NCI-H2196 treated with DMSO at 0.1 percent for 48 hours (cell line): ENCODE measurements at regions not wholly inside any gene's neighbourhood (a gene's known extent, or its start where the extent isn't known, plus 50 kb on each side); places are given as distances from the start of the nearest gene placed in this dataset.
"Not testable (repeated sequence)": the region's sequence is repeated elsewhere in the genome, so short reads cannot be mapped to it uniquely, and the experiment has no call there.

Experiments
- DNase-seq: peaks from one replicate; lab custom pipeline; 2025; ENCODE audit not compliant: unreplicated experiment; lab: John Stamatoyannopoulos, UW

DNA sequence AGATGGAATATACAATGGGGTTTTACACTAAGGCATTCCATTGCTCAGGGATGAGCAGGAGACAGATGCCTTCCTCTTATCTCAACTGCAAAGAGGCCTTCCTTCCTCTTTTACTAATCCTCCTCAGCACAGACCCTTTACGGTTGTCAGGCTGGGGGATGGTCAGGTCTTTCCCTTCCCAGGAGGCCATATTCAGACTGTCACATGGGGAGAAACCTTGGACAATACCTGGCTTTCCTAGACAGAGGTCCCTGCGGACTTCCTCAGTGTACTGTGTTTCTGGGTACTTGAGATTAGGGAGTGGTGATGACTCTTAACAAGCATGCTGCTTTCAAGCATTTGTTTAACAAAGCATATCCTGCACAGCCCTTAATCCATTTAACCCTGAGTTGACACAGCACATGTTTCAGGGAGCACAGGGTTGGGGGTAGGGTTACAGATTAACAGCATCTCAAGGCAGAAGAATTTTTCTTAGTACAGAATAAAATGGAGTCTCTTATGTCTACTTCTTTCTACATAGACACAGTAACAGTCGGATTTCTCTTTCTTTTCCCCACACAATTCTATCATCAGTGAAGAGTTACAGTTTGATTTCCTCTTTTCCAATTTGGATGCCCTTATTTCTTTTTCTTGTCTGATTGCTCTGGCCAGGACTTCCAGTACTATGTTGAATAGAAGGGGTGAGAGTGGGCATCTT lies 737.1 kb downstream of the TRHDE start:
- DNase-seq, result not testable (repeated sequence)

DNA sequence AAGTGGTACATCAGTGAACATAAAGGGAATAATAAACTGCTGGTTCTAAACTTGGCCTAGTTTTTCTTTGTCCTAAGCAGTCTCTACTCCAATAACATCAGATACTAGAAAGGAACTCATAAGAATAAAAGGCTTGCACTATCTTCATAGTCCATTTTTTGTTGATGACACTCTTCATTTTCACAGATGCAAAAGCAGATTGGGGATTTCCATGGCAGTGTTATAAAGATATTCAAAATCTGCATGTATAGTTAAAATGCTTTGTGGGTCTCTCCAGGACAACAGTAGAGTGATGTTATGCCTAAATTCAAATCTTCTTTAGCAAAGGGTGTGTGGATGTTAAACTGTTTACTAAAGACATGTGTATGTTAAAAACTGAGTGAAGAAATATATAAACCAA lies 745.8 kb downstream of the TRHDE start:
- DNase-seq, result no peak

DNA sequence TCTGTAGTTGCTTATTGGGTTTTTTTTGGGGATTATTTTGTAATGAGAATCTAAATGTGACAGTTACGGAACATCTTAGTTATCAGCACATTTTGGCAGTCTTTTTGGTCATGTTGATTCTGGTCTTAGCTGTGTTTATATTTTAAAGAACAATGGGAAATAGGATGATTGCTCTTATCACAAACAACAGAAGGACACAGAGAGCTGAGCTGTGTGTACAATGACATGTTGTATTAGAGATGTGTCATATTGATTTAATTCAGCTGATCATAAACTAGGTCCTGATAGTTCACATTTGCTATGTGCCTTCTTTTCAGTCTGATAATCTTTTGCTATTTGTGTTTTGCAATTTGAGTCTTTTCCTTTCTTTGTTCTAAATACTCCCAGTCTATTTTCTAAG lies 781.7 kb downstream of the TRHDE start:
- no peak for DNase-seq

DNA sequence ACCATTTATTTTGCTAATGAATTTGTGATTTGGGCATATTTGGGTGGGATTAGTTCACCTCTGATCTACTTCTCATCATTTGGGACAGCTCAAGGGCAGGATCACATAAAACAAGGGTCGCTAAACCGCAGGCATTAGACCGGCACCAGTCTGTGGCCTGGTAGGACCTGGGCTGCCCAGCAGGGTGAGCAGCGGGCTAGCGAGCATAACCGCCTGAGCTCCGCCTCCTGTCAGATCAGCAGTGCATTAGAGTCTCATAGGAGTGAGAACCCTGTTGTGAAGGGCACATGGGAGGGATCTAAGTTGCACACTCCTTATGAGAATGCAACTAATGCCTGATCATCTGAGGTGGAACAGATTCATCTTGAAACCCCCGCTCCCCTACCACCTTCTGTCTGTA lies 785.3 kb downstream of the TRHDE start:
- DNase-seq, result no peak

DNA sequence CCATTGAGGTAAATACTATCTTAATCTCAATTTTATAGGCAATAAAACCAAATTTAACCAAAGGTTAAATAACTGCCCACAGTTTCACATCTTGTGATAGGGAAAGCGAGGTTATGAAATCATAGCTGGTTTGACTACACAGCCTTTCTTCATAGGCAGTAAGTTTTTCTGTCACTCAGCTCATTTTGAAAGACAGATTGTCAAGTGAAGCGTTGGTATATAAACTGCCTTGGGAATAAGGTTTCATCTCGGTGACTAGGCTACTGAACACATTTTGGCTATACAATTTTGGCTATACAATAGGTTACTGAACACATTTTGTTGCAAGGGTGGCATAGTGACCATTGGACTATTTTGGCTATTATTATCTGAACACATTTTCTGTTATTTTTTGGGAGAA lies 793.7 kb downstream of the TRHDE start:
- no peak for DNase-seq

DNA sequence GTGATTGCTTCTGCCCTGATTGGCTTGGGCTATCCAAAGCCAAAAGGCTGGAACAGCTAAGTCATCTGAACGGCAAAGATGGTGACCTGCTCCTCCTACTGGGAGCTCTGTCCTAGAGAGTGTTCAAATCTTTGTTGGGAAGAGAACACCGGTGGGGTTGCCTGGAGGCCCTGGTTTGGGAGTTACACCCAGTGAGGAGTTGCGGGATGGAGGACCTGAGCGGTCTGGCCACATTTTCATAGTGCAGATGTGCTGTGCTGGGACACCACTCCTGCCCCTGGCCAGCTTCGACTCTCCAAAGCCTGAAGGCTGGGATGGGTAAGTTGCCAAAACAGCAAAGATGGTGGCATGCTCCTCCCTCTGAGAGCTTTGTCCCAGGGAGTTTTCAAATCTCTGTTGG lies 795.4 kb downstream of the TRHDE start:
- no peak for DNase-seq

DNA sequence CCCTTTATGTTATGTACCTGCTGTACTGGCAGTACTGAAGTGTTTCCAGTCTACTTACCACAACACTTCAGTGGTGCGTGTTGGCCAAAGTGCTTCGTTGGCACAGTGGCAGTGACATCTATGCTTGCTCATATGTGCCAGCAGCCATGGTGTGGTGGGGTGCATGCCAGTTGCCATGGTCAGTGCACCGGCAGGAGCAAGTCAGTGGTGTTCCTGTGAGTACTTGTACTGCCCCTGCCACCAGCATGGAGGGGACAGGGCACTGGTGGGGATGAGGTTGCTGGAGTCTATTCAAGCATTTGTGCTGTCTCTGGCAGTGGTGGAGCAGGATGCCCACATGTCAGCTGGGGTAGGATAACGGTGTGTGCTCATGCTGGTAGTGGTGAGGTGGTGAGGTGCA lies 800.0 kb downstream of the TRHDE start:
- no peak for DNase-seq

DNA sequence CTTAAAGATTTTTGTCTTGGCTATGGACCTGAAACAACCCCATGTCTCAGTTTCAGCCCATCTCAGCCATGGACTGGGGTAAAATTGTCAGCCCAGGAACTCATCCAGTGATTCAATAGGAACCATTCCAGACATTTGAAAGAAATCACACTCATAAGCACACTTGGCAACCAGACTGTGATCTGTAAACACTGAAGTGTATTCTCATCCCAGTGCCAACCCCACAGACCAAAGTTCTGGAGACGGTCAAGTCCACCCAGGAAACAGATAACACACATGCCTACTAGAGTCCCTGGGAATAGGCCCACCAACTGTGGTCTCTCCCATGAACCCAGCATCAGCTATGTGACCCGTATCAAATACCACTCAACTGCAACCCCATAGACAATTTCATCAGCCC lies 804.6 kb downstream of the TRHDE start:
- DNase-seq, result no peak

DNA sequence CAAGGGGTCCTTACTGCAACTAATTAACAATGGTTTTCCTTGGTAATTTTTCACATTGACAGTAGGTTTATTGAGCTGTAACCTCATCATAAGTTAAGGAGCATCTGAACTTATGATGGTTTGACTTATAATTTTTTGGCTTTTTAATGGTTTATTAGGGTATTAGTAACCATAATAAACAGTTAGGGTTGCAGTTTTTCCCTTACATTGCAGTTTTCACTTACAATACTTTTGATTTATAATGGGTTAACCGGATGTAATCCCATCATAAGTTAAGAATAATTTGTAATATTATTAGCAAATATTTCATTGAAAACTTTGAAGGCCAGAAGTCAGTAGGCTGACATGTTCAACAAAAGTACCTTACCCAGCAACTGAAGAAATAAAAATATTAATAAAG lies 811.6 kb downstream of the TRHDE start:
- DNase-seq, result no peak

DNA sequence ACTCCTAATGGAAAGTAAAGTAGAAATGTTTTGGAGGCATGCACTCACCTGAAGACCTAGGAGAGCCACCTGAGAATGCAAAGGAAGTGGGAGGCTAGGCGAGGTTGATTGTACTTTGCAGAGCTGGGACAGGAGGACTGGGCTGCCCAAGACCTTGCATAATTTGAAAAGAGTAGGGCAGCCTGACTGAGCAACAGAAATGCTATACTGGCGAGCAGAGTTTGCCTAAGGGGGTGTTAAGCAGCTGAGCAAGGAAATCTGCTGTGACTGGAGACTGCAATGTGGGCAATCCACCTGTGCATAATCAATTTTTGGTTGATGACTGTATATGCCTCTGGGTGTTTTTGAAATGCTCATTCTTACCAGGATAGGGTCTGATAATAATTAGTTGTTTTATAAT lies 834.1 kb downstream of the TRHDE start:
- no peak for DNase-seq

DNA sequence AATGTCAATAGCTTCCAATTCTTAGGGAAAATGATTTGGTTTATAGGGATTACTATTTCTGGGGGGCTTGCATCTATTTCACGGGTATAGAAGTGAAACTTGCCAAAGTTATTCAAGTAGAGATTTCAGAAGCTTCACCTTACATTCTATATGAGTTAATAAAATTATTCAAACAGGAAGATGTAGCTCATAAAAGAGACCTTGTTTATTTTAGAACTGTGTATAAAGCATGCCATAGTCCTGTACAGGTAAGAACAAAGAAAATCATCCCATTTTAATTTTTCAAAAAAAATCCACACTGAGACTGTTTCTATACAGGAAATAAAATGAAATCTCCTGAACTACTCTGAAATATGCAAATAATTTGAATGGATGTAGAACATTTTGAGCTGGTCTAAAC lies 834.7 kb downstream of the TRHDE start:
- no peak for DNase-seq

DNA sequence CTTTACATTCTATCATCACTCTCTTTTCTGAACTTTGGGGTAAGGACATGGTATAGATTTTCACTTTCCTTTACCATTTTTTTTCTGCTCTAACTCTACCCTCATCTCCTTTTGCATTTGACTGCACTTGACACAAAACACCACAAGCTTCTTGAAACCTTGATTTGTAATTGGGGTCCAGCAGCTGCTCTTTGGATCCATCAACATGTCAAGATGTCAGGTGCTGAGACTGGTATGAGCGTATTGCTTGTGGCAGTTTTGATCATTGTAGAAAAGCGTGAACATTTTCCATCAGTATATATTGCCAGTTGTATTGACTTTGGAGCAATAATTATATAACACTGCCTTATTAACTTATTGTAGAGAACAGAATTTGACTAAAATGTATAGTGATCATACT lies 838.6 kb downstream of the TRHDE start:
- DNase-seq, result no peak

DNA sequence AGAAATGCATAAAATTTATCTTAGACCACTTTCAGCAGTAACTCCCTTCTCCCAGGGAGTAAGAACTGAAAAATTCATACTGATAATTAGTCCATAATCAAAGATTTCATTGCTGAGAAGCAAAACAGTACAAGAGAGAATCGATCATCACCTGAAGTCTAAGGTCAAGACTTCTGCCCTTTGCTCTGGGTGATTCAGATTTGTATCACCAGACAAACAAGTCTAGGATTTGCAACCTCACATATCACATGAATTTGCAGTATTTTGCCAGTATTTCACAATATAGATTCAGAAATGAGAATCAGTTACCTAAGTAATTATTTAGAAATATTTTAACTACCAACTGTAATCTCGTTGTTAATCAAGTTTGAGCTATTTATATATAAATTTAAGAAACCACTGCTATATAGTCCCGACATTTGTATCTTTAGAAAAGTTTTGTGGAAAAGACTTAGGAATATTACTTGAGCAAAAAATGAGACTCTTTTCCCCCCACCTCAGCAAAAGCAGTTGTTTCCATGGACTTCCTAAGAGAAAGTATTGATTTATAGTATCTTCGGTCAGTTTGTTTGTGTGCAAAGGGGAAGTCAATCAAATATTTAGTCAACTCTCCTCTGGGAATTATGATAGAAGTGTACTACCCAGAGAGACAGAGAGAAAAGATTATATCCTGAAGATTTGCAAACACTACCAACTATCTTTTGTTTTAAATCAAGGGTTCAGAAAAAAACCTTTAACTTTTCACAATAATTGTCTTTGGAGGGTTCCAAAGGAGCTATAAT lies 840.1 kb downstream of the TRHDE start:
- no peak for DNase-seq

DNA sequence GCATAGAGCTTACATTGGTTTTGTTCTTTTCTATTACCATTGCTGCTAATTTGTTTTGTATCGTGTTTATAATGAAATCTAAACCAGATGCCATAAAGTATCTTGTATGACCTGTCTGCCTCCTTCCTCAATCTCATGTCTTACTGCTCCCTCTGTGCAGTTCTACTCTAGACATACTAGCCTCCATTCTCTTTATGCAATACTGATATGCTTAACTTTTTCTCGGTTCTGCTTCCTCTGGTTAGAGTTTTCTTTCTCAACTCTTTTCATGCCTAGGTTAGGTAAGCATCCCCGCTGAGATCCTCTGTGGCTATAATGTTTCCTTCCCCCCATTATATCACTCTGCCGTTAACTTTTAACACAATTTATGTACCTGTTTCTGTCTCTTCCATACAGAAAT lies 852.3 kb downstream of the TRHDE start:
- DNase-seq, result no peak

DNA sequence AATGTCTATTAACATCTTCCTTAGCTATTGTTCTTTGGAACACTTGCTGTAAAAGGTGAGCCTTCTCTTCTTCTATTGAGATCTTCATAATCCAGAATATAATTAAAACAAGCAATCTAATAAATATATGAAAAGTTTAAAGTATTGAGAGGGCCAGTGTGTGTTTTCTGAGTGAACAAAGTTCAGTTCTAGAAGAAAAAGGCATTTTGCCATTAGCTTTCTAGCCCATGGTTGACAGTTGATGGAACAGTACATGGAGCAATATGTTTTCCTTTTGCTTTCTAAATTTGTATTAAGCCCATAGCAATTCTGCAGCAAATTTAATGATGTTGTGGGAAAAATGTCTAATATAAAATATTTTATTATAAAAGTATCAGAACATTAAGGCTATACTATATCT lies 853.0 kb downstream of the TRHDE start:
- no peak for DNase-seq

DNA sequence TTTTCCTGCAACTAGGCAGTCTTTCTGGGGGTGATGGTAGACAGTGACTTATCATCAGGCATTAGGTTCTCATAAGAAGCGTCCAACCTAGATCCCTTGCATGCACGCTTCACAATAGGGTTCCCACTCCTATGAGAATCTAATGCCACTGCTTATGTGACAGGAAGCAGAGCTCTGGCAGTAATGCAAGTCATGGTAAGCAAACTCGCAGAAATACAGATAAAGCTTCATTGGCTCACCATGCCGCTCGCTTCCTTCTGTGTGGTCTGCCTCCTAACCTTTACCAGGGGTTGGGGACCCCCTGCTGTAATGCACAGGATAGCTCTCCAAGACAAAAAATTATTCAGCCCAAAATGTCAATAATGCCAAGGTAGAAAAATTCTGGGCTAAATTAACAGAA lies 864.2 kb downstream of the TRHDE start:
- DNase-seq, result no peak

DNA sequence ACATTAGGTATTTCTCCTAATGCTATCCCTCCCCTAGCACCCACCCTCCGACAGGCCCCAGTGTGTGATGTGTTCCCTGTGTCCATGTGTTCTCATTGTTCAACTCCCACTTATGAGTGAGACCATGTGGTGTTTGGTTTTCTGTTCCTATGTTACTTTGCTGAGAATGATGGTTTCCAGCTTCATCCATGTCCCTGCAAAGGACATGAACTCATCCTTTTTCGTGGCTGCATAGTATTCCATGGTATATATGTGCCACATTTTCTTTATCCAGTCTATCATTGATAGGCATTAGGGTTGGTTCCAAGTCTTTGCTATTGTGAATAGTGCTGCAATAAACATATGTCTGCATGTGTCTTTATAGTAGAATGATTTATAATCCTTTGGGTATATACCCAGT lies 867.5 kb downstream of the TRHDE start:
- not testable (repeated sequence) for DNase-seq

DNA sequence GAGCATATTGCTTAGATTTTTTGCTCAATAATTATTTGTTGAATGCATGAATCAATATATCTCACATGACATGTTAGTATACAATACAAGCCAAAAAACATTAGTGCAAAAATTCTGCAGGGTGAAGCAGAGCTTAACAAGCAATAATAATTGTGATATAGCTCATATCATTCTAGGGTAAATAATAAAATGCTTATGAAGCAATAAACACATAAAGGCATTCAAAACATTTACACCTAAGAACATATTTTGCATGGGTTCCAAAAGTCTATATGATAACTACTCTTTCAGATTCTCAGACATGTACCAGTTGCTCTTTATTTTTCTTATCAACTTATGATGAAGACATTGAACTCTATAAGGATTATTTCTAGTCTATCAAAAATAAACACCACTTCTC lies 886.2 kb downstream of the TRHDE start:
- DNase-seq, result no peak

DNA sequence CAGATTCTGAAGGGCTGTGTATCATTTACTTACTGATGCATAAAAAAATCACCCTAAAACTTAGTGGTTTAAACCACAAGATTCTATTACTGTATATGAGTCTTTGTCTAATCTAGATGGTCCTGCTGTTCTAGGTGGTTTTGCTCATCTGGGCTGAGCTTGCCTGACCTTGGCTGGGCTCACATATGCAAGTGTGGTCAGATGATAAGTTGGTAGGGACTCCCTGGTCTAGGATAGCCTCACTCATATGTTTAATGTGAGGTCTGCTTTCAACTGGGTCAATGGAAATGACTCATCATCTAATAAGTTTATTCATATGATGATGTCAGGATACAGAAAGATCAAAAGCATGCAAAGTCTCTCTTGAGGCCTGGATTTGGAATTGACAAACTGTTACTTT lies 887.8 kb downstream of the TRHDE start:
- no peak for DNase-seq

DNA sequence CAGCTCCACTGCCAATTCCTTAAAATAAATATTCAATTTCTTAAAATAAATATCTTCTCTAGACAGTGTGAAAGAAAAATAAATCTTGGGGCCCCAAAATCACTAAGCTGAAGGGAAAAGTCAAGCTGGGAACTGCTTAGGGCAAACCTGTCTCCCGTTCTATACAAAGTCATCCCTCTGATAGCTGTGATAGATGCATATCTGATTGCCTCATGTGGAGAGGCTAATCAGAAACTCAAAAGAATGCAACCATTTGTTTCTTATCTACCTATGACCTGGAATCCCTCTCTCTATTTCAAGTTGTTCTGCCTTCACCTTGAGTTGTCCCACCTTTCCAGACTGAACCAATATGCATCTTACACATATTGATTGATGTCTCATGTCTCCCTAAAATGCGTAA lies 889.8 kb downstream of the TRHDE start:
- no peak for DNase-seq

DNA sequence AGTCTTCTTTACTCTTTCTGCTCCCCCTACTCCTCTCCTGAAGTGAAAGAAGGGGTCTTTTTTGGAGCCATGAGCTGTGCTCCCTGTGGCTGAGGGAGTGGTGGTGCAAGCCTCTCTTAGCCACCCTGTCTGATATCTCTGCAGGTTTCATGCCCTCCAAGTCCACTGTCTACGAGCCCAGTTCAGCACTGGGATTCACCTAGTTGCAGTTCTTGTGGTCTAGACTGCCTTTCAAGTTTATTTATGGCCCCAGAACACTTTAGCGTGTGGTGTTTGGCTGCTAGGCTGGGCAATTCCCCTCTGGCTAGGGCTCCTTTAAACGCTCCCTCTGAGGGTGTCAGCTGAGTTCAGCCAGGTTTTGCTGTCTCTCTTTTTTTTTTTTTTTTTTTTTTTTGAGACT lies 908.6 kb downstream of the TRHDE start:
- no peak for DNase-seq

DNA sequence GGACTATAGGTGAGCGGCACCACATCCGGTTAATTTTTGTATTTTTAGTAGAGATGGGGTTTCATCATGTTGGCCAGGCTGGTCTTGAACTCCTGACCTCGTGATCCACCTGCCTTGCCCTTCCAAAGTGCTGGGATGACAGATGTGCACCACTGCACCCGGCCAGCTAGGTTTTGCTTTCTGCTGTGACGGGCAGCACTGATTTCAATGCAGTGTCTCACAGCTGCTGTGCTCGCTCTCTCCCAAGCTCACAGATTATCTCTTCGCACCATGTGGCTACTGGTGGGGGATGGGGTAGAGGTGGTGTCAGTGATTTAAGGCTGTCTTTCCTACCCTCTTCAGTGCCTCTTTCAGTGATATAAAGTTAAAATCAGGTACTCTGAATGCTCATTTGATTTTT lies 909.1 kb downstream of the TRHDE start:
- no peak for DNase-seq

DNA sequence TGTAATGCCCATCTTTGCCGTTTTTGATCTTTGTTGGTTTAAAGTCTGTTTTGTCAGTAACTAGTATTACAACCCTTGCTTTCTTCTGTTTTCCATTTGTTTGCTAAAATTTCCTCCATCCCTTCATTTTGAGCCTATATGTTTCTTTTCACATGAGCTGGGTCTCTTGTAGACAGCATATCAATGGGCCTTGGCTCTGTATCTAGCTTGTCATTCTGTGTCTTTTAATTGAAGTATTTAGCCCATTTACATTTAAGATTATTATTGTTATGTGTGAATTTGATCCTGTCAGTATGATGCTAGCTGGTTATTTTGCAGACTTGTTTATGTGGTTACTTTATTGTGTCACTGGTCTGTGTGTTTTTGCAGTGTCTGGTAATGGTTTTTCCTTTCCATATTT lies 913.2 kb downstream of the TRHDE start:
- DNase-seq, result no peak
